ENCODE measurements at regions not wholly inside any gene's neighbourhood (a gene's known extent, or its start where the extent isn't known, plus 50 kb on each side); places are given as distances from the start of the nearest gene placed in this dataset.

DNA sequence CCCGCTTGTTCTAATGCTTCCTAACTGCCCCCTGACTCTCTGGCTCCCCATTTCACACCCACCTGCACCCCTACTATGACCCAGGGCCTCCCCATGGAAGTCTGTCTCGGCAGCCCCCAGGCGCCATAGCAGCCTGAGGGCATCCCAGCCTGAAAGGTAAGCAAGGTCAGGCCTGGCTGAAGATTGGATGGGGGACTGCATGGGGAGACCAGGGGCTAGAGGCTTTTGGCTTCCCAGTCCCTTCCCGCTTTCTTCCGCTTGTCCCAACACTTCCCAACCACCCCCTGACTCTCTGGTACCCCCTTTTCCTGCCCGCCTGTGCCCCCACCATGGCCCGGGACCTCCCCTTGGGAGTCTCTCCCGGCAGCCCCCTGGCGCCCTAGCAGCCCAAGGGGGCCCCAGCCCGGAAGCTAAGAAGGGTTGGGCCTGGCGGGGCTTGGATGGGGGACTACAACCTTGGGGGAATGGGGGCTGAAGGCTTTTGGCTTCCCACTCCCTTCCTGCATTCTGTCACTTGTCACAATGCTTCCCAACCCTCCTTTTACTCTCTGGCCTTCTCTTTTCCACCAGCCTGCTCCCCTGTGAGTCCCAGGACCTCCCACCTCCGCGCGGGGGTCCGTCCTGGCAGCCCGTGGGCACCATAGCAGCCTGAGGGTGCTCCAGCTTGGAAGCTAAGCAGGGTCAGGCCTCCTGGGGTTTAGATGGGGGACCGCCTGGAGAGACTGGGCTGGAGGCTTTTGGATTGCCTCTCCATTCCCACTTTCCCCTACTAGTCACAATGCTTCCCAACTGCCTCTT, 2288.4 kb downstream of the TP53TG3F start:
- TF ChIP-seq, protein P1, sequence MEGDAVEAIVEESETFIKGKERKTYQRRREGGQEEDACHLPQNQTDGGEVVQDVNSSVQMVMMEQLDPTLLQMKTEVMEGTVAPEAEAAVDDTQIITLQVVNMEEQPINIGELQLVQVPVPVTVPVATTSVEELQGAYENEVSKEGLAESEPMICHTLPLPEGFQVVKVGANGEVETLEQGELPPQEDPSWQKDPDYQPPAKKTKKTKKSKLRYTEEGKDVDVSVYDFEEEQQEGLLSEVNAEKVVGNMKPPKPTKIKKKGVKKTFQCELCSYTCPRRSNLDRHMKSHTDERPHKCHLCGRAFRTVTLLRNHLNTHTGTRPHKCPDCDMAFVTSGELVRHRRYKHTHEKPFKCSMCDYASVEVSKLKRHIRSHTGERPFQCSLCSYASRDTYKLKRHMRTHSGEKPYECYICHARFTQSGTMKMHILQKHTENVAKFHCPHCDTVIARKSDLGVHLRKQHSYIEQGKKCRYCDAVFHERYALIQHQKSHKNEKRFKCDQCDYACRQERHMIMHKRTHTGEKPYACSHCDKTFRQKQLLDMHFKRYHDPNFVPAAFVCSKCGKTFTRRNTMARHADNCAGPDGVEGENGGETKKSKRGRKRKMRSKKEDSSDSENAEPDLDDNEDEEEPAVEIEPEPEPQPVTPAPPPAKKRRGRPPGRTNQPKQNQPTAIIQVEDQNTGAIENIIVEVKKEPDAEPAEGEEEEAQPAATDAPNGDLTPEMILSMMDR (IDR thresholded peaks at IDR 0.05) = no peak
- TF ChIP-seq EP300 (IDR thresholded peaks at IDR 0.05) (no peak), POLR2AphosphoS5 (IDR thresholded peaks at IDR 0.05) (no peak)
